GM12892 (cell line): ENCODE measurements at regions not wholly inside any gene's neighbourhood (a gene's known extent, or its start where the extent isn't known, plus 50 kb on each side); places are given as distances from the start of the nearest gene placed in this dataset.

Experiments used
- POLR2A ChIP-seq: IDR thresholded peaks from 2 replicates; pipeline ENCODE4 v1.6.1; 2011; ENCODE audit warnings: low read depth, low read length, control low read depth
- POLR2AphosphoS5 ChIP-seq: IDR thresholded peaks from 2 replicates; pipeline ENCODE4 v1.6.1; 2011; ENCODE audit warnings: low read depth, low read length, control low read depth
- TAF1 ChIP-seq: IDR thresholded peaks from 2 replicates; pipeline ENCODE4 v1.6.1; 2011; ENCODE audit warnings: low read depth, mild to moderate bottlenecking, control low read depth, low read length, borderline replicate concordance

- TF ChIP-seq POLR2AphosphoS5 (no peak), POLR2A (no peak), TAF1 (no peak)
These were observed 707.8 kb downstream of the FLRT2 start for GRCh38 chr14:86237733-86238132.
